Vagina (tissue), 2 donors: ENCODE measurements at regions not wholly inside any gene's neighbourhood (a gene's known extent, or its start where the extent isn't known, plus 50 kb on each side); places are given as distances from the start of the nearest gene placed in this dataset.

Experiments
- POLR2AphosphoS5 ChIP-seq, 2 donors: sonication (generic); formaldehyde crosslinking; IDR thresholded peaks; one replicate each; pipeline ENCODE4 v1.9.0; 2017; ENCODE audit warnings: antibody characterized with exemption in 2 of 2, mild to moderate bottlenecking in 2 of 2, low read depth in 1 of 2; ENCODE audit not compliant: insufficient read depth in 1 of 2
- TF ChIP-seq, protein P1 (sequence below), 3 experiments: fragments of 450-650 bp in 2 of 3; fragments of 200-600 bp in 1 of 3; sonication (generic) in 1 of 3; IDR thresholded peaks; one replicate each; pipeline ENCODE4 v1.5.1; 2017 to 2019; ENCODE audit warnings: antibody characterized with exemption in 3 of 3, mild to moderate bottlenecking in 2 of 3, moderate library complexity in 2 of 3

DNA sequence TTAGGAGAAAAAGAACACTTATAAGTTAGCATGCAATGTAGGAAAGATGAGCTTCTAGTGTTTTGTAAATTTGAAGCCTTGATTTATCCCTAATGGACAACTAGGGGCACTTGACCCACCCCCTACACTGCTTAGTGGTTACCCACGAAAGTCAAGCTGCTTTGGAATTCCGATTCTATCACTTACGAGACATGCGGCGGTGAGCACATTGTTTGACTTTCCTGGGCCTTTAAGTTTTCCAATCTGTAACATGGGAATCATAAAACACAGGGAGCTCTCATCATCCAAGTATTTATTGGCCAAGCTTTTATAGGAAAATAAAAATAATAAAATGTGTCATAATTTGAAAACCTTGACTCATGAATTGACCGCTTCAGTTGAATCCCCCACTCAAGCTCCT lies 78.7 kb upstream of the PDK4 start:
- TF ChIP-seq POLR2AphosphoS5 (IDR thresholded peaks at IDR 0.05; ENCODE audit: insufficient read depth in 1 of 2, low read depth in 1 of 2), result no peak
- TF ChIP-seq, protein P1, sequence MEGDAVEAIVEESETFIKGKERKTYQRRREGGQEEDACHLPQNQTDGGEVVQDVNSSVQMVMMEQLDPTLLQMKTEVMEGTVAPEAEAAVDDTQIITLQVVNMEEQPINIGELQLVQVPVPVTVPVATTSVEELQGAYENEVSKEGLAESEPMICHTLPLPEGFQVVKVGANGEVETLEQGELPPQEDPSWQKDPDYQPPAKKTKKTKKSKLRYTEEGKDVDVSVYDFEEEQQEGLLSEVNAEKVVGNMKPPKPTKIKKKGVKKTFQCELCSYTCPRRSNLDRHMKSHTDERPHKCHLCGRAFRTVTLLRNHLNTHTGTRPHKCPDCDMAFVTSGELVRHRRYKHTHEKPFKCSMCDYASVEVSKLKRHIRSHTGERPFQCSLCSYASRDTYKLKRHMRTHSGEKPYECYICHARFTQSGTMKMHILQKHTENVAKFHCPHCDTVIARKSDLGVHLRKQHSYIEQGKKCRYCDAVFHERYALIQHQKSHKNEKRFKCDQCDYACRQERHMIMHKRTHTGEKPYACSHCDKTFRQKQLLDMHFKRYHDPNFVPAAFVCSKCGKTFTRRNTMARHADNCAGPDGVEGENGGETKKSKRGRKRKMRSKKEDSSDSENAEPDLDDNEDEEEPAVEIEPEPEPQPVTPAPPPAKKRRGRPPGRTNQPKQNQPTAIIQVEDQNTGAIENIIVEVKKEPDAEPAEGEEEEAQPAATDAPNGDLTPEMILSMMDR (IDR thresholded peaks at IDR 0.05), result no peak
